Aorta (tissue), 5 donors: ENCODE measurements at regions not wholly inside any gene's neighbourhood (a gene's known extent, or its start where the extent isn't known, plus 50 kb on each side); places are given as distances from the start of the nearest gene placed in this dataset.

Experiments used
- ATAC-seq: fragments of 200-7000 bp; cut with Tn5 transposase; one replicate; pipeline ENCODE4 v1.9.1; 2022; ENCODE audit warnings: moderate library complexity; ENCODE audit not compliant: low FRiP score
- DNase-seq, 2 donors: peaks; one replicate each; pipeline ENCODE4 v3.0.0-alpha.2; 2020
- H3K27ac ChIP-seq, 2 donors: one replicate each; pipeline ENCODE4 v1.5.1; 2013; ENCODE audit warnings: low read length in 2 of 2, mild to moderate bottlenecking in 2 of 2, moderate library complexity in 2 of 2, control low read depth in 1 of 2, inconsistent platforms in 1 of 2, low read depth in 1 of 2
- H3K27me3 ChIP-seq, 2 donors: one replicate each; pipeline ENCODE4 v1.6.1; 2013; ENCODE audit warnings: control low read depth in 1 of 2, low read length in 1 of 2, mild to moderate bottlenecking in 1 of 2, moderate library complexity in 1 of 2; ENCODE audit not compliant: insufficient read depth in 2 of 2, control insufficient read depth in 1 of 2
- H3K36me3 ChIP-seq, 2 donors: one replicate each; pipeline ENCODE4 v1.6.1; 2013; ENCODE audit warnings: control low read depth in 1 of 2, low read length in 1 of 2, mild to moderate bottlenecking in 1 of 2; ENCODE audit not compliant: insufficient read depth in 2 of 2, control insufficient read depth in 1 of 2
- H3K4me1 ChIP-seq, 2 donors: one replicate each; pipeline ENCODE4 v1.6.1; 2013; ENCODE audit warnings: low read length in 2 of 2, control low read depth in 1 of 2, mild to moderate bottlenecking in 1 of 2, moderate library complexity in 1 of 2; ENCODE audit not compliant: insufficient read depth in 2 of 2, control insufficient read depth in 1 of 2
- H3K4me3 ChIP-seq, 2 donors: one replicate each; pipeline ENCODE4 v1.5.1; 2013; ENCODE audit warnings: low read length in 2 of 2, control low read depth in 1 of 2, mild to moderate bottlenecking in 1 of 2
- H3K9me3 ChIP-seq: one replicate; pipeline ENCODE4 v1.6.1; 2013; ENCODE audit warnings: mild to moderate bottlenecking, low read length; ENCODE audit not compliant: control insufficient read depth
- WGBS, 2 donors: extraction: QIAGEN DNeasy Blood & Tissue Kit; methylation state at CpG; one replicate each; pipeline ENCODE4 v1.1.7; 2013; 5-methylcytosine and 5-hydroxymethylcytosine counted together
- intact Hi-C, 2 donors: fragments of 100-400 bp; cut with DNase I; formaldehyde crosslinking; loops; one replicate each; pipeline versions ENCODE4 v1.14.2 to v1.15.0; 2022
- donor health status: healthy with polysubstance abuse.
- donor health status: Bipolar disorder and iron deficiency.
- donor health status: DM: no; HTN: no; CAD: no.
- donor health status: DM: no; HTN: no; CAD: no.
- donor health status: DM: yes; HTN: yes; CAD: no.

GRCh38 chr2:239609607-239610310, 208.9 kb upstream of the HDAC4 start:
- WGBS, 2 donors, result 89 to 91% methylated on average over 26 of the region's 26 CpGs
- no peaks in the 10 kb centered on the region for H3K36me3 ChIP-seq
- H3K27ac ChIP-seq, result no peak overlapping the region
- intact Hi-C loops, result no loop called here
- H3K4me3 ChIP-seq, result no peak overlapping the region
- H3K4me1 ChIP-seq, result no peaks in the 10 kb centered on the region
- no peaks in the 10 kb centered on the region for H3K27me3 ChIP-seq
- no peaks in the 10 kb centered on the region for H3K9me3 ChIP-seq
- DNase-seq, result peak; percentile 33 to 51
- ATAC-seq, result no peak

- H3K27ac ChIP-seq, result no peak overlapping the region
- WGBS, 2 donors, result 80 to 83% methylated on average over 11 of the region's 11 CpGs
- no peak for ATAC-seq
Measured at GRCh38 chr2:239609162-239609561, 208.3 kb upstream of the HDAC4 start.

GRCh38 chr2:239608723-239609122, 207.9 kb upstream of the HDAC4 start:
- WGBS, 2 donors, result 81 to 93% methylated on average over 15 to 16 of the region's 16 CpGs
- DNase-seq (peak in 1 of 2 donors; percentile 69), ATAC-seq (no peak)
- H3K4me1 ChIP-seq, result no peaks in the 10 kb centered on the region
- no peaks in the 10 kb centered on the region for H3K27me3 ChIP-seq
- intact Hi-C loops, result no loop called here
- no peak overlapping the region for H3K27ac ChIP-seq
- H3K36me3 ChIP-seq, result no peaks in the 10 kb centered on the region
- H3K4me3 ChIP-seq, result no peak overlapping the region
- peaks cover 2% of the 10 kb centered on the region for H3K9me3 ChIP-seq

More at GRCh38 chr2:239609162-239609561, 208.3 kb upstream of the HDAC4 start:
- peak in 1 of 2 donors; percentile 47 for DNase-seq
- intact Hi-C loops, result no loop called here
- H3K36me3 ChIP-seq, result no peaks in the 10 kb centered on the region
- H3K4me3 ChIP-seq, result no peak overlapping the region
- no peaks in the 10 kb centered on the region for H3K27me3 ChIP-seq
- no peaks in the 10 kb centered on the region for H3K9me3 ChIP-seq
- no peaks in the 10 kb centered on the region for H3K4me1 ChIP-seq

GRCh38 chr2:239608260-239608659, 207.4 kb upstream of the HDAC4 start:
- intact Hi-C loops, result no loop called here
- 65 to 68% methylated on average over 6 of the region's 6 CpGs for WGBS, 2 donors
- ATAC-seq, result no peak

GRCh38 chr2:239607517-239608191, 206.8 kb upstream of the HDAC4 start:
- peak; percentile 36 to 62 for DNase-seq

More at GRCh38 chr2:239608260-239608659, 207.4 kb upstream of the HDAC4 start:
- no peaks in the 10 kb centered on the region for H3K4me1 ChIP-seq
- no peak overlapping the region for H3K27ac ChIP-seq
- H3K27me3 ChIP-seq, result no peaks in the 10 kb centered on the region
- no peak for DNase-seq
- H3K4me3 ChIP-seq, result no peak overlapping the region
- no peaks in the 10 kb centered on the region for H3K36me3 ChIP-seq
- peaks cover 3% of the 10 kb centered on the region for H3K9me3 ChIP-seq

GRCh38 chr2:239606741-239607516, 206.1 kb upstream of the HDAC4 start:
- WGBS, 2 donors, result 87 to 91% methylated on average over 7 of the region's 7 CpGs

More at GRCh38 chr2:239607517-239608191, 206.8 kb upstream of the HDAC4 start:
- Histone ChIP-seq H3K4me1 (no peaks in the 10 kb centered on the region), H3K36me3 (no peaks in the 10 kb centered on the region), H3K4me3 (no peak overlapping the region), H3K27me3 (no peaks in the 10 kb centered on the region), H3K27ac (no peak overlapping the region), H3K9me3 (peaks cover 3% of the 10 kb centered on the region)
- WGBS, 2 donors, result 50 to 52% methylated on average over 24 of the region's 24 CpGs
- intact Hi-C loops, result no loop called here
- ATAC-seq, result no peak

GRCh38 chr2:239605976-239606375, 205.2 kb upstream of the HDAC4 start:
- 42 to 45% methylated on average over 5 of the region's 5 CpGs for WGBS, 2 donors
- peaks cover 3% of the 10 kb centered on the region for H3K9me3 ChIP-seq
- H3K4me1 ChIP-seq, result no peaks in the 10 kb centered on the region
- peak in 1 of 2 donors; percentile 50 for DNase-seq
- H3K4me3 ChIP-seq, result no peak overlapping the region
- no peaks in the 10 kb centered on the region for H3K27me3 ChIP-seq
- no peaks in the 10 kb centered on the region for H3K36me3 ChIP-seq
- intact Hi-C loops, result no loop called here
- H3K27ac ChIP-seq, result no peak overlapping the region
- ATAC-seq, result no peak

More at GRCh38 chr2:239606741-239607516, 206.1 kb upstream of the HDAC4 start:
- H3K36me3 ChIP-seq, result no peaks in the 10 kb centered on the region
- no peaks in the 10 kb centered on the region for H3K27me3 ChIP-seq
- no peaks in the 10 kb centered on the region for H3K4me1 ChIP-seq
- intact Hi-C loops, result no loop called here
- H3K4me3 ChIP-seq, result no peak overlapping the region
- H3K9me3 ChIP-seq, result peaks cover 3% of the 10 kb centered on the region
- peak in 1 of 2 donors; percentile 32 for DNase-seq
- H3K27ac ChIP-seq, result no peak overlapping the region
- no peak for ATAC-seq

- 64 to 75% methylated on average over 6 of the region's 6 CpGs for WGBS, 2 donors
- Histone ChIP-seq H3K36me3 (no peaks in the 10 kb centered on the region), H3K4me3 (no peak overlapping the region), H3K27ac (no peak overlapping the region), H3K4me1 (no peaks in the 10 kb centered on the region), H3K27me3 (no peaks in the 10 kb centered on the region), H3K9me3 (peaks cover 3% of the 10 kb centered on the region)
- DNase-seq, result no peak
- intact Hi-C loops, result no loop called here
- ATAC-seq, result no peak
Measured at GRCh38 chr2:239605409-239605808, 204.6 kb upstream of the HDAC4 start.
